ENCODE measurements at regions not wholly inside any gene's neighbourhood (a gene's known extent, or its start where the extent isn't known, plus 50 kb on each side); places are given as distances from the start of the nearest gene placed in this dataset.

GRCh38 chr17:79262624-79263023 lies 188.0 kb downstream of the ENGASE start:
- Histone ChIP-seq H3K9me3 (no peaks in the 10 kb centered on the region), H3K4me1 (no peaks in the 10 kb centered on the region), H3K27me3 (no peaks in the 10 kb centered on the region), H3K4me3 (no peak overlapping the region), H3K27ac (no peak overlapping the region), H3K36me3 (no peaks in the 10 kb centered on the region)
- TF ChIP-seq CTCF (IDR thresholded peaks at IDR 0.05): no peak
- intact Hi-C loops (cut with DNase I): no loop called here
- DNase-seq (ENCODE audit: low spot score in 2 of 2): no peak

- Histone ChIP-seq H3K9me3 (no peaks in the 10 kb centered on the region), H3K4me1 (no peaks in the 10 kb centered on the region), H3K27ac (no peak overlapping the region), H3K4me3 (no peak overlapping the region), H3K27me3 (no peaks in the 10 kb centered on the region), H3K36me3 (no peaks in the 10 kb centered on the region)
- no peak for TF ChIP-seq CTCF (IDR thresholded peaks at IDR 0.05)
- no peak for DNase-seq (ENCODE audit: low spot score in 2 of 2)
- intact Hi-C loops (cut with DNase I): no loop called here
These were observed 186.9 kb downstream of the ENGASE start for GRCh38 chr17:79261355-79262072.

GRCh38 chr17:79258843-79259242 lies 184.2 kb downstream of the ENGASE start:
- no peak for TF ChIP-seq CTCF (IDR thresholded peaks at IDR 0.05)
- Histone ChIP-seq H3K36me3 (no peaks in the 10 kb centered on the region), H3K27me3 (no peaks in the 10 kb centered on the region), H3K9me3 (no peaks in the 10 kb centered on the region), H3K4me1 (no peaks in the 10 kb centered on the region), H3K27ac (no peak overlapping the region), H3K4me3 (no peak overlapping the region)
- no peak for DNase-seq (ENCODE audit: low spot score in 2 of 2)
- intact Hi-C loops (cut with DNase I): no loop called here

- Histone ChIP-seq H3K36me3 (no peaks in the 10 kb centered on the region), H3K4me1 (no peaks in the 10 kb centered on the region), H3K27me3 (no peaks in the 10 kb centered on the region), H3K4me3 (no peak overlapping the region), H3K9me3 (no peaks in the 10 kb centered on the region), H3K27ac (no peak overlapping the region)
- intact Hi-C loops (cut with DNase I): no loop called here
- DNase-seq (ENCODE audit: low spot score in 2 of 2): no peak
- TF ChIP-seq CTCF (IDR thresholded peaks at IDR 0.05): no peak
These were observed 183.4 kb downstream of the ENGASE start for GRCh38 chr17:79258041-79258440.

GRCh38 chr17:79255926-79256585 lies 181.4 kb downstream of the ENGASE start:
- no peak overlapping the region for H3K27ac ChIP-seq
- no peak overlapping the region for H3K4me3 ChIP-seq
- no peaks in the 10 kb centered on the region for H3K27me3 ChIP-seq
- H3K36me3 ChIP-seq: no peaks in the 10 kb centered on the region
- no peaks in the 10 kb centered on the region for H3K9me3 ChIP-seq
- H3K4me1 ChIP-seq: no peaks in the 10 kb centered on the region
- intact Hi-C loops (cut with DNase I): no loop called here
- TF ChIP-seq CTCF (IDR thresholded peaks at IDR 0.05): no peak
- no peak for DNase-seq (ENCODE audit: low spot score in 2 of 2)

All from ascending aorta (tissue), 2 donors.